Lower leg skin (tissue), 3 donors: ENCODE measurements at regions not wholly inside any gene's neighbourhood (a gene's known extent, or its start where the extent isn't known, plus 50 kb on each side); places are given as distances from the start of the nearest gene placed in this dataset.

Experiments
- CTCF ChIP-seq, 3 donors: fragments of 450-650 bp; IDR thresholded peaks; one replicate each; pipeline ENCODE4 v1.5.1; 2016; ENCODE audit warnings: antibody characterized with exemption in 3 of 3, mild to moderate bottlenecking in 3 of 3, moderate library complexity in 2 of 3
- POLR2A ChIP-seq, 2 donors: fragments of 450-650 bp; IDR thresholded peaks; one replicate each; pipeline ENCODE4 v1.6.1; 2016 to 2017; ENCODE audit warnings: antibody characterized with exemption in 2 of 2, mild to moderate bottlenecking in 1 of 2, moderate library complexity in 1 of 2

GRCh38 chr4:112859456-112860184 lies 189.8 kb upstream of the ANK2 start:
- TF ChIP-seq CTCF (IDR thresholded peaks at IDR 0.05) (no peak), POLR2A (IDR thresholded peaks at IDR 0.05) (no peak)
